ENCODE measurements at regions not wholly inside any gene's neighbourhood (a gene's known extent, or its start where the extent isn't known, plus 50 kb on each side); places are given as distances from the start of the nearest gene placed in this dataset.

DNA sequence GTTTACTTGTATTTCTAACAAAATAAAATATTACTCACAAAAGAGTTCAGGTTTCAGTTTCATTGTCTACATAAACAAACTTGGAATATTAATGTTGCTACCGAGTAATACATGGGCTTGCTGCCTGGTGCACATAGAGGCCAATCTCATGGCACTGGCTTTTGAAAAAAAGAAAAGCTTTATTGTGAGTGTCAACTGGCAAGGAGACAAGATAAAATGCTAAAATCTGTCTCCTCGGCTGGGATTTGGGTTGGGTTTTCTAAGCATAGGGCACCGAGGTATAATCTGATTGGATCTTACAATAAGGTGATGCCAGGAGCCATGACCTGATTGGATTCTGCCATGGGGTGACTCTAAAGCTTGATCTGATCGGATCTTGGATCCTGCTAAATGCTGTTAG lies 1519.9 kb upstream of the MIR17HG start:
- no peak for TF ChIP-seq POLR2A (IDR thresholded peaks at IDR 0.05; ENCODE audit: low read length)
- TF ChIP-seq GATA1 (IDR thresholded peaks at IDR 0.05; ENCODE audit: low read depth, low read length), result no peak

Data from erythroblast (primary cell).